ENCODE measurements at regions not wholly inside any gene's neighbourhood (a gene's known extent, or its start where the extent isn't known, plus 50 kb on each side); places are given as distances from the start of the nearest gene placed in this dataset.
"Not testable (repeated sequence)": the region's sequence is repeated elsewhere in the genome, so short reads cannot be mapped to it uniquely, and the experiment has no call there.

DNA sequence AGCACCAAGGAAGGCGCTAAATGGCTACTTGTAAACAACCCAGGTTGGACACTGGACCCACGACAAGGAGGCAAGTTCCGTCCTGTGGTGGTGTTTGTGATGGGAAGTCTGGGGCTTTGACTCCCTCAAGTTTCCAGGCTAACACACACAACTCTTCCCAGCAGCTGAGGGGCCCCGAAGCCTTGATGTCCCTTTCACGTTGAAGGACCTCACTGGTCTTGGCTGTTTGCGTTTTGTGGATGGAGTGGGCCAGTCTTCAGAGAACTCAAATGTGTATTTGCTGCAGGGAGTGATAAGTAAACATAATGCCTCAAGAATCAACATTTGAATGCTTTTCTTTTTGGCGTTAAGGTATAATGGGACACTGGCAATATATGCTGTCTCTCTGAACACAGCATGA is 199.2 kb downstream of the TM9SF2 start:
- no peak for DNase-seq (ENCODE audit: low spot score)

DNA sequence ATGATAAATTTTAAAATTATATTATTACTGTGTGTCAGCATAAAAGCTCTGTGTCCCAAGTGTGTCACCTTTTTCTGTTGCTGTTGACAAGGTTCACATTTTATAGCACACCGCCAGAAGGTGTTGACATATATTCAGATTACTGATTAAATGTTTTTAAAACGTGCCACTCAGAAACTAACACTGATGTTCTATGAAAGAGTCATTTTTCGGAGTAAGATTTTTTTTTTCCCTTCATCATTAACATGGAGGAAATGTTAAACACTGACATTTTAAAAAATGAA is 197.5 kb downstream of the TM9SF2 start:
- no peak for DNase-seq (ENCODE audit: low spot score)

DNA sequence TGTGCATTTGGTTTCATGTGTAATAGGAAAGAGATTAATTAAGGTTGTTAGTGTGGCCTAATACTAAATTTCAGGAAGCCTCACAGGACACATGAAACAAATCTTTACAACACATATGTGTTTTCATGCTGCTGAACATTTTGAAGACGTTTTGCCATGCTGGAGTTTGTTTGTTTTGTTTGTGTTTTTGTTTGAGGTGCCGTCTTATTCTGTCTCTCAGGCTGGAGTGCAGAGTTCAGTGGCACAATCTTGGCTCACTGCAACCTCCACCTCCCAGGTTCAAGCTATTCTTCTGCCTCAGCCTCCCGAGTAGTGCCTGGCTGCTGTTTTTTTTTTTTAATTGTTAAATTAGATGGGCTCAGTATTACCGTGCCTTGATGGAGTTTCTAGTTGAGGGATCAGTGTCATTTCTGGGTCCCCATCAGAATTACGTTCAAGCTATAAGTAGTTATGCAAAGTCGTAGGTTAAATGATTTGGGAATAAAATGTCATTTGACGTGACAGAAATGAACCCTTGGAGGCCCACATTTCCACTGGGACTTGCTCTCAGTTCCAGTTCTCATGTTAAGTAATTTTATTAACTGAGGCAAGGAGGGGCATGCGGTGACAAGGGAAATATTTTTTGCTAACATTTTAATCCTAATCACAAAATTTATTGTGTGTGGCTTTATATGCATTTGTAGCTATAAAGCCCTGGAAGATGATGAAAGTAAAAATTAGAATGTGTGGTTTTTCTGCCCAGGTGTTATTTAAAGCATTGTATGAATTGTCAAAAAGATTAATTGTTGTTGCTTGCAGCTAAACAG is 196.9 kb downstream of the TM9SF2 start:
- DNase-seq (ENCODE audit: low spot score): no peak

DNA sequence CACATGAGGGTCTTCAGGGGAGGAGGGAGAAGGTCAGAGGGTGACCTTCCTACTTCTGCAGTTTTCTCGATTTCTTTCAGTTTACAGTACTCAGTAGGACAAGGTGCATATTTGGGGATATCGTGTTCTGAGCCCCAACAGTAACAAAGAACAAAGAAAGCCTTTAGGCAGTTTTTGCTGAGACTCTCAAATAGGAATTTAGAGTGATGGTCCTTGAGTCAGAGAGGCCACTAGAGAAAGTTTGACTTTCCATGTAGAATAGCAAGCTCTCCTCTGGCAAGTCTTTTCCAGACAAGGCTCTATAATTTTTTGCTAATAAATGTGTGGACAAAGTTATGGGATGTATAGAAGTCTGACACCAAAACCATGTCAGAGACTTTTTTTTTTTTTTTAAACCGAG is 194.6 kb downstream of the TM9SF2 start:
- DNase-seq (ENCODE audit: low spot score): no peak

DNA sequence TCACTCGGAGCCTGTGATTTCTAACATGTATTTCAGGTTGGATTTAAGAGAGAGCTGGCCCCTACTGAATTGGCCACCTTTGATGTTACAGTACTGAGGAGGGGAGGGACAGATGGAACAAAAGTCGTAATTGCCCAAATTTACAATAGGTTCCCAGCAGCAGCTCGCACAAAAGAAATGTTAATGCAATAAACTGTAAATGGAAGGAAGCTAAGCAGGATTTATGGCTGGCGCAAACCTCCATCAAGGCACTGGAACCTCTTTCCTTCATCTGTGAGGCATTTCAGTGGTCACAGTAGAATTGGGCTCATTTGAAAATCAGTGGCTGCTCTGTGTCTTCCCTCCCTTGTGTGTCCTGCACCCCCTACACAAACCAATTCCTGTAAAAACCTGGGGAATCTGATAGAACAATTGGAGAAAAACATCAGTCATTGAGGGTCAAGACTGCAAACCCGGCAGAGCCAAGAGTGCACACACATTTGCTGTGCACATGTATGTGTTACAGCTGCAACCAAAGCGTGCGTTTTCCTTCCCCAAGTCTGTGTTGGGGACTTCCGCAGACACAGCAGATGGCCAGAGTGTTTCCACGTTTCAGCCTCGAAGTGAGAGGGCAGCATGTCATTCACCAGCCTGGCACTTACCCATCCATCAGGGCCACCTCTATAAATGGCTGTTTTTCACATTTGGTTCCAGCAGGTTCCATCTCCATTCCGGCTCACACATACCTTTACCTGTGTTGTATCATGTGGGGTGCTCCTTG is 192.8 kb downstream of the TM9SF2 start:
- no peak for DNase-seq (ENCODE audit: low spot score)

DNA sequence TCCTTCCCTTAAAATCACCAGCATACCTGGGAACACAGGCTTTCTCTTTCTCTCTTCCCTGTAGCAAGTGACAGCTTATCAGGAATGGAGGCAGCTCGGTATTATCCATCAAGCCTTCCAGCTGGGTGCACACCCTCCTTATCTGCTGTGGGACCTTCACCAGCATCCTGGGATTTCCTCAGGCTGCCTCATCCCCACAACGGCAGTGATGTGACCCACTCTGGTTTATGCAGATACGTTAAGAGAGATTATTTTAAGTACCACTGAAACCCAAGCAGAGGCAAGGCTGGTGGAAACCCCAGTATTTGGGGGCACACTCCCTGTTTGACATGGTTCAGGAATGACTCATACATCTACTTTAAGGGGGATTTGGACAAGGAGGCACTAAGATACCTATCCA is 192.1 kb downstream of the TM9SF2 start:
- no peak for DNase-seq (ENCODE audit: low spot score)

DNA sequence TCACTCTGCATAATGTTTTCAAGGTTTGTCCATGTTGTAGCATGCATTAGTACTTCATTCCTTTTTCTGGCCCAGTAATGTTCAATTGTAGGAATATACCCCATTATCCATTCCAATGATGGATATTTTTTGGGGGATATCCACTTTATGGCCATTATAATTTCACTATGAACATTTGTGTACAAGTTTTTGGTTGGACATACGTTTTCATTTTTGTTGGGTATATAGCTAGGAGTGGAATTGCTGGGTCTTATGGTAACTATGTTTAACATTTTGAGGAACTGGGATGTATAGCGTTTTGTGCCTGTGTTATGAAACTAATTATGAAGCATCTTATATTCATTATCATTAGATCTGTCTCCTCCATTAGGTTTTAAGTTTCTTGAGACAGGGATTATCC is 191.6 kb downstream of the TM9SF2 start:
- no peak for DNase-seq (ENCODE audit: low spot score)

DNA sequence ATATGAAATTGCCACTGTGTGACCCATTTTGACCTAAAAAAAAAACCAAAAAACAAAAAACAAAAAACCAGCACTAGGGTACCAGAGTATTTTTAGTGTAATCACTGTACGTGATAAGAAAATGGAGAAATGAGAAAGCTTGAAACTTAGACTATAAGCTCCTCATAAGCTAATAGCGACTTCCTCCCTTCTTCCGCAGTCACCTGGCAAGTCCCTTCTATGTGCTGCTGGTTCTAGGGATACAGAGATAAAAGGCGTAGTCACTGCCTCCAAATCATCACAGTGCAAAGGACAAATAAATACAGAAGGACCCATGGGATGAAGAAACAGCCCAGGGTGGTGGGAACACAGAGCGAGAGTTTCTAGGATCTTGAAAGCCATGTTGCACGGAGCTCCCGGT is 190.3 kb downstream of the TM9SF2 start:
- DNase-seq (ENCODE audit: low spot score): no peak

DNA sequence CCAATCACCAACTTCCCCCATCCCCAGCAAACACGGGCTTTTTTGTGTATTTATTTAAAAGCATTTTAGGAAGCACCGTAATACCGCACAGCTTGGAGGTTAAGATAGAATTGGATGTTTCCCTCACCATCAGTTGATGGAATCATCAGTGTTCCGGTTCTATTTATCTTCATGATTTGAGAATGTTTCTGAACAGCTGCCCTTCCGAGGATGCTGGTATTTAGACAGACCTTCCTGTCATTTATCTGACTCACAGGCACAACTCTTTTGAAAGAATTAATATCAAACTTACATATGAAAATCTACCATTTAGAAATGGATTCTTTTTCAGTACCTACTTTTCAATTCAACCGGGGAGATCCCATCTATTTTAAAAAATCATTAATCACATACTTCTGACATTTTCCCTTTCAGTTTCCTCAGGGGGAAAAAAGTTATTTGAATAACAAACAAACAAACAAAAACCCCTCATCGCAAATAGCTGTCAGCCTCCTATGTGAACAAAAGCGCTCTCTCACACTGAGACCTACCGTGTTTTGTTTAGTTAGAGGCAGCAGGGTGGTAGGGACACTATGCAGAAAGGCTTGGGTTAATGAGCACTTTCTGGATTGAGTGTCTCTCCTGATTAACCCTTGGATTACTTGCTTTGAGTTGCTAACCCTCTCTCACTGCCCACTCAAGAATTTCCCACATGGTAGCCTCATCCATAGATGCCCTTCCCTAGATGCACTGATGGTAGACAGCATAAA is 189.3 kb downstream of the TM9SF2 start:
- no peak for DNase-seq (ENCODE audit: low spot score)

DNA sequence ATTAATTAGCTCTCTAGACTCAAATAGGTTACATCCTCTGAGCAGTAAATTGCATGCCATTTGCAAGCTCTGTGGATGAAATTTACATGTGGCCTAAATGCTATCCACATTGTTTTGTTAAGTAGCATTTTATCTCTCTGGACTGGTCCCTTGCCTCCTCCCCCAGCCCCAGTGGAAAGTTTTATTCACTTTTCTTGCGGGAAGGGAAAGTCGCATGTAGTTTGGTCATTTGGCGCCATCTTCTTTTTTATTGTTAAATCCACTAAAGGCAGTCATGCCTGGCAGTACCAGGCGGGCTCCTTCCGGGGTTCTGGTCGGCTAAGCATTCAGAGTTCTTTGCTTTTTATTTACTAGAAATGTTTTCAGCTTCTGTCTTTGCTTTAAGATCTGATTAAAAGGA is 188.7 kb downstream of the TM9SF2 start:
- no peak for DNase-seq (ENCODE audit: low spot score)

DNA sequence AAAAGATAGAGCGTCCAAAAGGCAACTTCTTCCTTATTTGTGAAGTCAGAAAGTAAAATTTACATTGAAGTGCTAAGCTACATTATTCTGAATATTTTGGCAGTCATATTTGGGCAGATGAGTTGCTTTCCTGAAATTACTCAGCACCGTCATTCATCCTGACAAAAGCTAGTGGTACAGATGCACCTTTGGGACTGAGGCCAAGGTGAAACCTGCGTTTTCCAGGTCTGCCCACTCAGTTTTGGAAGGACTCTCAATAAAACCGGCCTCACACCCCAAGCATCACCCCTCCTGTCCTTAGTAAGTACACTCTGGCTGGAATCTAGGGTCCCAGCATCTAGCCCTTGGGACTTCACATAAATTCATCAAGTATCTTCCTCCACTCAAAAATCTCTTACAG is 187.5 kb downstream of the TM9SF2 start:
- DNase-seq (ENCODE audit: low spot score): no peak

DNA sequence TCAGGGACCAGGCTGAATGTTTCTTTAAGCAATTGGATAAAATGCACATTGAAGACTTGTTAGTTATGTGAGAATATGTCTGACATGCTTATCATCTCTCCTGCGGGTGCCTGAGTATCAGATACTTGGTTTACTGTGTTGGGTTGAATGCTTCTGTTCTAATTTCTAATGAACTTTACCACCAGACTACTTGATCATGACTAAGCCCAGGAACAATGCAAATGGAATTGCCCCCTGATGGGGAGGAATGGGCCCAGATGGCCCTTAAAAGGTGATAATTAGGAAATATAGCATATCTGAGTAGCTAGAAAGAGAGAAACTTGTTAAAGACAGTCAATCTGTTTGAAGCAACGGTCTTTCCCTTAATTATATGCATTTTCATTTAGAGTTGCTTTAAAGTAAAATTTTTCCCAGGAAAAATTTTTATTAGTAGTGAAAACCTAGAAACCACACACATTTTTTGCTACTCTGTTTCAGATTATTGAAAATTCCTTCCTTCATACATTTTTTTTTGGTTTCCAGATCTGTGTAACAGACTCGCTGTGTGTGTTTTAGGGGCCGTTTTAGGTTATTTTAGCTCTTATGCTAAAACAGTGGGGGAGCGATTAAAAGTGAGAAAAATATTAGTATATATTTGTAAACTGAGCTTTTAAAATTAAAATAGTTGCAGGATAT is 186.6 kb downstream of the TM9SF2 start:
- no peak for DNase-seq (ENCODE audit: low spot score)

DNA sequence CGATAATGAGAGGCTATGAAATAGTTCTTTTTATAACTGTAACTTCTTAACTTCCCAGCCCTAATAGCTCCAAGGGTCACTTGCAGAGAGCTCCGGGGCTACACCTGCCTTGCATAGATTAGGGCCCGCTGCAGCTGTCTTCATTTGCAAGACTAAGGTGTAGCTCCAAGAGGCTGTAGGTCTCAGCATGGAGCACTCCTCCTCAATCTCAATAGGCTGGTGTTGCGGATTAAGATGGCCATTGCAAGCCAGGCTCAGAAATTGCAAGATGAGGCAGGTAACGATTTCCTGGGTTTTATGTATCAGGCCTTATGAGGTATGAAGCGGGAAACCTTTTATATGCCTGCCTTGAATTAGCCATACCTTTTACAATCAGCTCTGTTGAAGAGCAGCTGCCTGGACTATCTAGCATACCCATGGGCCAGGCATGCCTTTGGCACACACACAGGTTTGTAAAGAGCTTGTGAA is 185.7 kb downstream of the TM9SF2 start:
- no peak for DNase-seq (ENCODE audit: low spot score)

DNA sequence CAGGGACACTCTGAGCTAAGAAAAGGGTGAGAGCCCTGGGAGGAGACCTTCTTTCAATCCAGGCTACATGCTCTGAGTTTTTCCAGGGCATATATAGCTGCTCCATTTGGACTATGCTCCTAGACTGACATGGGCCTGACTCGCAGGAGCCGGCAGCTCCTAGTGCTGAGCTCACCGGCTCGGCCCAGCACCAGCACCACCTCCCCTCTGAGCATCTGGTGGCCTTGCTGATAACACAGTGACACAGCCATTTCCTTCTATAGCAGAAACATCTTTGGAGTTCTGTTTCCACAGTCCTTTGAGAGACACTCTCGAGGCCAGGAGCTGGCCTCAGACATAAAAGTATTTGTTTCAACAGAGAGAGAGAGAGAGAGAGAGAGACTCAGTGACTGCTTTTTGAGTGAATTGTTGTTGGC is 184.9 kb downstream of the TM9SF2 start:
- no peak for DNase-seq (ENCODE audit: low spot score)

DNA sequence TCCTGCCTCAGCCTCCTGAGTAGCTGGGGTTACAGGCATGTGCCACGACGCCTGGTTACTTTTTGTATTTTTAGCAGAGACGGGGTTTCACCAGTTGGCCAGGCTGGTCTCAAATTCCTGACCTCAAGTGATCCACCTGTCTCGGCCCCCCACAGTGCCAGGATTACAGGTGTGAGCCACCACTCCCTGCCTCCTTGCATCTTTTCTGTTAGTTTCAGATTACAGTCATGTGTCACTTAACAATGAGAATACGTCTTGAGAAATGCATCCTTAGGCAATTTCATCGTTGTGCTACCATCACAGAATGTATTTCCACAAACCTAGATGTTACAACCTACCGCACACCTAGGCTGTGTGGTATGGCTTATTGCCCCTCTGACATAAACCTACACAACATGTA is 180.4 kb downstream of the TM9SF2 start:
- no peak for DNase-seq (ENCODE audit: low spot score)

DNA sequence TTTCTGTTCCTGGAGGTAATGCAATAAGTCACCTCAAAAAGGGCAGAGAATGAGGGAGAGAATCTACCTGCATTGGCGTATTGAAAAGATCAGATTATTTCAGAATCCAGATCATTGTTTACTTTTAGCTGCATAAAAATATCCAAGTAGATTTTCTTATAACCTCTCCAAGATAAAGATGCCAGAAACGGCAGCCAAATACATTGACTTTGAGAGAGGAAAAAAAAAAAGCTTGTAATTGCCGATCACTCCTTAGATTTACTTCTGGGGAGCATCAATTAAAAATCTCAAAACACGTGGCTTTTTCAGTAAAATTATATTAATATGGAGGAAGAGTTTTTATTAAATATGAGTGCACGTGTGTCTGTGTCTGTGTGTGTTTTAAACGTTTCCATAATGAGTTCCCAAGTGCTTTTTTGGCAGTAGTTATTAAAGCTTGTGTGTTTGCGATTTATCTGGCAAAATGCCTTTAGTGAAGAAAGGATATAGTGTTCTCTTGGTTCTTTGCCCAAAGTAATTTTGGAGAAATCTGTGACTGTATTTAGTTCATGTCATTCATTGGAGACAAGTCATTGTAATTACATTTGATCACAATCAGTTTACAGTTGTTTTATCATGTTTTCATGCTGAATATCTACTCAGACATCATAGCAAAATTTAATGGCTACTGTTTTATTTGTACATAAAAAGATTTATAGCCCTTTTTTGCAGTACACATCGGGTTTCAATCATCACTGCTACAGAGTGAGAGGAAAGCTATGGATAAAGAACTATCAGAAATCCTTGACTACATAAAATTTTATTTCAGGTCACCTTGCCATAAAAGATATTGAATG is 176.1 kb downstream of the TM9SF2 start:
- no peak for DNase-seq (ENCODE audit: low spot score)

DNA sequence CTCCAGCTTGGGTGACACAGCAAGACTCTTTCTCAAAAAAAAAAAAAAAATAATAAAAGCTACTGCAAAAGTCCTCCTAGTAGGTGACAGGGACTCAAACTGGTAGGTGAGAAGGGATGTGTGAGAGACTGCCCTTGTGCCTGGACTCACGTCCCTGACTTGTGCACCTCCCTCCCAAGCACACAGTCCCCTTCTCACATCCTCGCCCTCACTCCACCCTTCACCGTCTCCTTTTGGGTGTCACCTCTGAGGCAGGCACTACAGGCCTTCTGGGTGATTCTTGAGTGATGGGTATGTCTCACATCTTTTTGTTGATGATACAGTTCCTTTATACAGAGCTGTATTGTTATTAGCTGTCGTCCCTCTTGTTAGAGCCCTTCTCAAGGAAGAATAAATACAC is 170.5 kb downstream of the TM9SF2 start:
- no peak for DNase-seq (ENCODE audit: low spot score)

DNA sequence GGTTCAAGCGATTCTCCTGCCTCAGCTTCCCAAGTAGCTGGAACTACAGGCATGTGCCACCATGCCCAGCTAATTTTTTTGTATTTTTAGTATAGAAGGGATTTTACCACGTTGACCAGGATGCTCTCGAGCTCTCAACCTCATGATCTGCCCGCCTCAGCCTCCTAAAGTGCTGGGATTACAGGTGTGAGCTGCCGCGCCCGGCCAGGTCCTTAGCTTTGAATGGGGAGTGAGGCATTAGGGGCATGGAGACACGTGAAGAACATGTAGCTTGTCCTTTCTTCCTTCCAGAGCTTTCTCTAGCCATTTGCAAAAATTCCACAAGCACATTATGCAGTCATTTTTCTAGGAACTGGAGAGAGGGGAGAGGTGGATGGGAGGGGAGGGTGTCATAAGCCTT is 167.8 kb downstream of the TM9SF2 start:
- not testable (repeated sequence) for DNase-seq (ENCODE audit: low spot score)

DNA sequence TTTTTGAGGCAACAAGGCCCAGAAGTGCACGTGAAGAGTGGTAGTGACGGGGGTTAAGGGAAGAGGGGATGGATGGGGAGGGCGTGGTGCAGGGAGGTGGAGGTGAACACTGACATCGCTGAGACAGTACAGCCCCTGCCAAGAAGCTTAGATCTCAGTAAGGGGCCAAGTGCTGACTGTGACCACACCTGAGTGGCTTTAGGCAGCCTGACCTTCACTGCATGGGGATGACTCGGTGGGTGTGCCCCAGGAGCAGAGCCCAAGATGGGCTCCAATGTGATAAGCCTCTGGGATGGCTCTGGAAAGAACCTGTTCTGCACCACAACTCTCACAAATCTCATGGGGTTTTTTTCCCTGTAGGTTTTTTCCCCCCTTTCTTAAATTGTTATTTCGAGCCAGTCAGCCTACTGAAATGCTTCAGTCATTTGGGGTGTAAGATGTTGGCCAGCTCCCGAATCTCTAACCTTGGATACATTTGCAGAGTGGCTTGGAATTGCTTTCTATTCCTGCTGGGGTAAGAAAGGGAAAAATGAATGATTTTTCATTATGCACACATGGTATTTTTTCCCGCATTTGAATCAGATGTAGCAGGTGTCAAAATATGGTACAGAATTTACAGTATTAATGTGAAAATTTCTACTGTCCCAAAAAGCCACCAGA is 165.0 kb downstream of the TM9SF2 start:
- no peak for DNase-seq (ENCODE audit: low spot score)

DNA sequence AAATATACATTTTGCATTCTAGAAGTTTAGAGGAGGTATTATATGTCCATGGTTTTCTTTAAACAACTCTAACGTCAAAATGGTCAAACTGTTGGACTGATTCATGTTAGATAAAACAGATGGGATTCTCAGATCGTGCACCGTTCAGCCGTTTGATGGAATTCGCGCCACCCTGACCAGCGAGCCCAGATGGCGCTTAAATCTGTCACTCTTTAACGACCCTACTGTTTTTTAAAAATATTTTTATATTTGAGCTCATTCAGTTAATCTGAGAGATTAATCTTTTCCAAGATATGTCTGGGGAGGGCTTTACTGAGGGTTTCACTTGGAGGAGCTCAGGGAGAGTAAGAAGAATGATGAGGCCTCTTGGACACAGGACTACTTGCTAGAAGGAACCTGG is 164.4 kb downstream of the TM9SF2 start:
- DNase-seq (ENCODE audit: low spot score): no peak

DNA sequence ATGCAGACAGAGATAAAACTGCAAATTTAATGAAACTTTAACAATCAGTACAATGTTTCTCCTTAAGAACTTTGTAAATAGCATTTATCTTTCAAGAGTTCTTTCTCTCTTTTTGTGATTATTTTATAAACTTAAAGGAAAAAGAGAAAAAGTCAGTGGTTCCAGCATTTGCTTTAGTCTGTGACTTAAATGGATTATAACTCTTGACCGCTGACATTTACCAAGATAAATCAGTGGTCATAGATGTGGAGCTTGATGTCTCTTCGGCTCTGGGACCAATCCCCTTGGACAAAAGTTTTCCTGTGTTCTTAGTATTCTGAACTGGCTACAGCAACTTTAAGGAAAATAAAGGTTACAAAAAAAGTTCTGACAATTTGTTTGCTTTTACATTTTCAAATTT is 162.6 kb downstream of the TM9SF2 start:
- DNase-seq (ENCODE audit: low spot score): no peak

Measured in ureter (tissue), 1 donor.